GM23338 (cell line): ENCODE measurements at regions not wholly inside any gene's neighbourhood (a gene's known extent, or its start where the extent isn't known, plus 50 kb on each side); places are given as distances from the start of the nearest gene placed in this dataset.
A peak's percentile ranks its signal among the peaks of the same experiment; 100 is the strongest.

Source experiments
- ATAC-seq: fragments of 200-7000 bp; cut with Tn5 transposase; 3 replicates; pipeline ENCODE4 v1.9.1; 2020
- DNase-seq: peaks from one replicate; pipeline ENCODE4 v3.0.0-alpha.2; 2015; ENCODE audit warnings: low spot score
- H2AFZ ChIP-seq: fragments of 200-600 bp; sonication (generic); 2 replicates; pipeline ENCODE4 v1.8.0; 2016; ENCODE audit warnings: antibody characterized with exemption, mild to moderate bottlenecking, moderate library complexity
- H3F3A ChIP-seq: fragments of 200-600 bp; sonication (generic); replicated peaks from 2 replicates; pipeline ENCODE4 v1.8.0; 2017; ENCODE audit warnings: antibody characterized with exemption, mixed run types, low read depth
- H3K27ac ChIP-seq: fragments of 200-600 bp; sonication (generic); 2 replicates; pipeline ENCODE4 v1.6.1; 2016; ENCODE audit warnings: low read depth
- H3K27me3 ChIP-seq: fragments of 200-600 bp; sonication (generic); 2 replicates; pipeline ENCODE4 v1.8.0; 2016; ENCODE audit warnings: mild to moderate bottlenecking, mixed run types, moderate library complexity; ENCODE audit not compliant: insufficient read depth
- H3K36me3 ChIP-seq: fragments of 200-600 bp; sonication (generic); 2 replicates; pipeline ENCODE4 v1.8.0; 2016; ENCODE audit warnings: mild to moderate bottlenecking; ENCODE audit not compliant: insufficient read depth
- H3K4me1 ChIP-seq: fragments of 200-600 bp; sonication (generic); 2 replicates; pipeline ENCODE4 v1.8.0; 2016; ENCODE audit warnings: mild to moderate bottlenecking, moderate library complexity; ENCODE audit not compliant: insufficient read depth
- H3K4me2 ChIP-seq: fragments of 200-600 bp; sonication (generic); 2 replicates; pipeline ENCODE4 v1.7.1; 2017; ENCODE audit warnings: mixed run types
- H3K4me3 ChIP-seq: fragments of 200-600 bp; sonication (generic); 2 replicates; pipeline ENCODE4 v1.6.1; 2016; ENCODE audit warnings: mixed run types
- H3K79me2 ChIP-seq: fragments of 200-600 bp; sonication (generic); replicated peaks from 2 replicates; pipeline ENCODE4 v1.8.0; 2017; ENCODE audit warnings: mild to moderate bottlenecking; ENCODE audit not compliant: insufficient read depth
- H3K9me2 ChIP-seq: fragments of 200-600 bp; sonication (generic); 2 replicates; pipeline ENCODE4 v1.8.0; 2017; ENCODE audit not compliant: insufficient read depth
- H4K20me1 ChIP-seq: fragments of 200-600 bp; sonication (generic); replicated peaks from 2 replicates; pipeline ENCODE4 v1.8.0; 2017; ENCODE audit warnings: mild to moderate bottlenecking; ENCODE audit not compliant: insufficient read depth
- H3K27ac Mint-ChIP-seq: 2 replicates; pipeline ENCODE4 v1.8.0; 2020; ENCODE audit warnings: inconsistent platforms, mild to moderate bottlenecking, moderate library complexity, mixed read lengths
- H3K27me3 Mint-ChIP-seq: 3 replicates; pipeline ENCODE4 v1.8.0; 2022; ENCODE audit warnings: low read depth, mild to moderate bottlenecking, moderate library complexity, mixed read lengths, inconsistent platforms; ENCODE audit not compliant: insufficient read depth, poor library complexity
- H3K36me3 Mint-ChIP-seq: 3 replicates; pipeline ENCODE4 v1.8.0; 2021; ENCODE audit warnings: low read depth, mild to moderate bottlenecking, inconsistent platforms, moderate library complexity, mixed read lengths
- H3K4me1 Mint-ChIP-seq: 3 replicates; pipeline ENCODE4 v1.8.0; 2020; ENCODE audit warnings: mild to moderate bottlenecking, inconsistent platforms, mixed read lengths
- H3K4me3 Mint-ChIP-seq: 3 replicates; pipeline ENCODE4 v1.8.0; 2021; ENCODE audit warnings: moderate library complexity, mild to moderate bottlenecking, inconsistent platforms, mixed read lengths
- H3K9me3 Mint-ChIP-seq: 3 replicates; pipeline ENCODE4 v1.8.0; 2020; ENCODE audit warnings: moderate library complexity, mild to moderate bottlenecking, inconsistent platforms, mixed read lengths
- CREB1 ChIP-seq: fragments of 250-450 bp; sonication (Bioruptor Pico); IDR thresholded peaks from 2 replicates; pipeline ENCODE4 v1.5.0; 2020; ENCODE audit warnings: low read depth, mild to moderate bottlenecking, moderate library complexity
- EZH2 ChIP-seq: fragments of 200-600 bp; sonication (generic); IDR thresholded peaks from one replicate; pipeline ENCODE4 v1.8.0; 2017; ENCODE audit warnings: antibody characterized with exemption, mild to moderate bottlenecking, low read depth; ENCODE audit not compliant: unreplicated experiment
- EZH2phosphoT487 ChIP-seq: fragments of 200-600 bp; sonication (generic); IDR thresholded peaks from one replicate; pipeline ENCODE4 v1.8.1; 2018; ENCODE audit warnings: antibody characterized with exemption; ENCODE audit not compliant: unreplicated experiment
- NANOG ChIP-seq: IDR thresholded peaks from 2 replicates; pipeline ENCODE4 v1.6.1; 2016; ENCODE audit warnings: antibody characterized with exemption, borderline replicate concordance
- POLR2AphosphoS5 ChIP-seq: IDR thresholded peaks from 2 replicates; pipeline ENCODE4 v1.6.1; 2016; ENCODE audit warnings: antibody characterized with exemption, low read depth
- STAT1 ChIP-seq: IDR thresholded peaks from one replicate; pipeline ENCODE4 v1.6.1; 2016; ENCODE audit warnings: antibody characterized with exemption; ENCODE audit not compliant: unreplicated experiment
- ZNF114 ChIP-seq: fragments of 250-450 bp; sonication (Bioruptor Pico); IDR thresholded peaks from 2 replicates; pipeline ENCODE4 v1.5.0; 2020; ENCODE audit warnings: mild to moderate bottlenecking, moderate library complexity
- ZNF331 ChIP-seq: fragments of 250-450 bp; sonication (Bioruptor Pico); IDR thresholded peaks from 2 replicates; pipeline ENCODE4 v1.5.0; 2020; ENCODE audit warnings: low read depth, mild to moderate bottlenecking, moderate library complexity
- TF ChIP-seq, protein P1 (sequence below), 2 experiments: fragments of 200-600 bp in 1 of 2; sonication (generic) in 1 of 2; conservative IDR thresholded peaks; 2 replicates each; pipeline versions ENCODE4 v1.5.1 to v1.6.1; 2016 to 2017; ENCODE audit warnings: antibody characterized with exemption in 2 of 2, low read depth in 2 of 2, mild to moderate bottlenecking in 2 of 2, moderate library complexity in 1 of 2
- TF ChIP-seq, protein P2 (sequence below): IDR thresholded peaks from 2 replicates; pipeline ENCODE4 v1.6.1; 2016; ENCODE audit warnings: antibody characterized with exemption

DNA sequence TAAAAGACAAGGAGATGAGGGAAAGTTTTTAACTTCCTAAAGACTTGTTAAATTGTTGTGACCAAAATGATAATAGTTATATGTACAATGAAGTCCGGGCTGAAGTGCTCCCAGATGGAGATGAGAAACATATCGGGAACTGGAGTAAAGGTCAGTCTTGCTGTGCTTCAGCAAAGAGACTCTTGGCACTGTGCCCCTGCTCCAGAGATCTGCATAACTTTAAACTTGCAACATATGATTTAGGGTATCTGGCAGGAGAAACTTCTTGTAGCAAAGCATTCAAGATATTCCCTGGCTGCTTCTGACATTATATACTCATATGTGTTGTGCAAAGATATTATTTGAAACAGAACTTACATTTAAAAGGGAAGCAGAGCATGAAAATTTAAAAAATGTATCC lies 786.6 kb upstream of the SLITRK6 start:
- Histone ChIP-seq H3K27ac (no peak overlapping the region), H3K79me2 (no peaks in the 10 kb centered on the region), H4K20me1 (no peaks in the 10 kb centered on the region), H2AFZ (no peak overlapping the region), H3K36me3 (no peaks in the 10 kb centered on the region), H3F3A (no peaks in the 10 kb centered on the region), H3K4me2 (no peak overlapping the region), H3K4me3 (no peak overlapping the region), H3K27me3 (no peaks in the 10 kb centered on the region), H3K9me2 (peaks cover 17% of the 10 kb centered on the region), H3K4me1 (no peaks in the 10 kb centered on the region)
- Mint-ChIP-seq H3K9me3 (no peaks in the 10 kb centered on the region), H3K27ac (no peak overlapping the region), H3K4me1 (no peaks in the 10 kb centered on the region), H3K4me3 (no peak overlapping the region), H3K27me3 (no peaks in the 10 kb centered on the region), H3K36me3 (no peaks in the 10 kb centered on the region)
- TF ChIP-seq ZNF331 (CRISPR knock-in tag) (no peak), NANOG (no peak), EZH2 (no peak), EZH2phosphoT487 (no peak), POLR2AphosphoS5 (no peak), CREB1 (CRISPR knock-in tag) (no peak)
- TF ChIP-seq, protein P1, sequence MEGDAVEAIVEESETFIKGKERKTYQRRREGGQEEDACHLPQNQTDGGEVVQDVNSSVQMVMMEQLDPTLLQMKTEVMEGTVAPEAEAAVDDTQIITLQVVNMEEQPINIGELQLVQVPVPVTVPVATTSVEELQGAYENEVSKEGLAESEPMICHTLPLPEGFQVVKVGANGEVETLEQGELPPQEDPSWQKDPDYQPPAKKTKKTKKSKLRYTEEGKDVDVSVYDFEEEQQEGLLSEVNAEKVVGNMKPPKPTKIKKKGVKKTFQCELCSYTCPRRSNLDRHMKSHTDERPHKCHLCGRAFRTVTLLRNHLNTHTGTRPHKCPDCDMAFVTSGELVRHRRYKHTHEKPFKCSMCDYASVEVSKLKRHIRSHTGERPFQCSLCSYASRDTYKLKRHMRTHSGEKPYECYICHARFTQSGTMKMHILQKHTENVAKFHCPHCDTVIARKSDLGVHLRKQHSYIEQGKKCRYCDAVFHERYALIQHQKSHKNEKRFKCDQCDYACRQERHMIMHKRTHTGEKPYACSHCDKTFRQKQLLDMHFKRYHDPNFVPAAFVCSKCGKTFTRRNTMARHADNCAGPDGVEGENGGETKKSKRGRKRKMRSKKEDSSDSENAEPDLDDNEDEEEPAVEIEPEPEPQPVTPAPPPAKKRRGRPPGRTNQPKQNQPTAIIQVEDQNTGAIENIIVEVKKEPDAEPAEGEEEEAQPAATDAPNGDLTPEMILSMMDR (conservative IDR thresholded peaks at IDR 0.05; ENCODE audit: low read depth in 2 of 2): no peak
- ATAC-seq (no peak), DNase-seq (no peak)

DNA sequence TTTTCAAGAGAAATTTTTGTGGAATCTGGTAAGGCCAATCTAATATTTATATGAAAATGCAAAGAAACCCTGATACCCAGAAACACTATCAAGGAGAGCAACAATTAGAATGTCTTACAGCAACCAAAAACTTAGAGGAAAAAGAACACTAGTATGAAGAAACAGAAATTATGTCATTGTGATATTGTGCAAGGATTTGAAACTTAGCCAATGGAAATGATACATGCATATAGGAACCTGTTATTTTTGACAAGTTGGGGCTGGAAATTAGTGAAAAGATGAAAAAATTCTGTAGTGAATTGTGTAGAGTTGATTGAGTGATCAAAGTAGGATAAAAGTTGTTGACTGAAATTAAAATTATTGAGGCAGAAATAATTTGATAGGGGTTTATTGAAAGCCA lies 792.6 kb upstream of the SLITRK6 start:
- Mint-ChIP-seq H3K4me1 (no peaks in the 10 kb centered on the region), H3K27ac (peak overlapping the region; percentile 34; the same call in 1 of the 2 replicates), H3K9me3 (no peaks in the 10 kb centered on the region; the same call in 2 of the 3 replicates), H3K36me3 (no peaks in the 10 kb centered on the region), H3K27me3 (no peaks in the 10 kb centered on the region), H3K4me3 (no peak overlapping the region)
- ATAC-seq (no peak), DNase-seq (no peak)
- no peaks in the 10 kb centered on the region for H3K79me2 ChIP-seq
- H3K27ac ChIP-seq: no peak overlapping the region
- H3K4me3 ChIP-seq: no peak overlapping the region
- no peak overlapping the region for H3K4me2 ChIP-seq
- H3K36me3 ChIP-seq: no peaks in the 10 kb centered on the region
- no peak overlapping the region for H2AFZ ChIP-seq
- H3K9me2 ChIP-seq: 0 out of 2 replicates have a peak, but pooled peaks cover under 1% of the 10 kb centered on the region
- H3K27me3 ChIP-seq: no peaks in the 10 kb centered on the region
- H3K4me1 ChIP-seq: no peaks in the 10 kb centered on the region
- H3F3A ChIP-seq: no peaks in the 10 kb centered on the region
- no peaks in the 10 kb centered on the region for H4K20me1 ChIP-seq
- no peak for TF ChIP-seq STAT1
- TF ChIP-seq, protein P2, sequence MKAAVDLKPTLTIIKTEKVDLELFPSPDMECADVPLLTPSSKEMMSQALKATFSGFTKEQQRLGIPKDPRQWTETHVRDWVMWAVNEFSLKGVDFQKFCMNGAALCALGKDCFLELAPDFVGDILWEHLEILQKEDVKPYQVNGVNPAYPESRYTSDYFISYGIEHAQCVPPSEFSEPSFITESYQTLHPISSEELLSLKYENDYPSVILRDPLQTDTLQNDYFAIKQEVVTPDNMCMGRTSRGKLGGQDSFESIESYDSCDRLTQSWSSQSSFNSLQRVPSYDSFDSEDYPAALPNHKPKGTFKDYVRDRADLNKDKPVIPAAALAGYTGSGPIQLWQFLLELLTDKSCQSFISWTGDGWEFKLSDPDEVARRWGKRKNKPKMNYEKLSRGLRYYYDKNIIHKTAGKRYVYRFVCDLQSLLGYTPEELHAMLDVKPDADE: no peak
- TF ChIP-seq ZNF114 (CRISPR knock-in tag): no peak
- TF ChIP-seq EZH2: no peak
- TF ChIP-seq, protein P1 (conservative IDR thresholded peaks at IDR 0.05; ENCODE audit: low read depth in 2 of 2): no peak
- TF ChIP-seq NANOG: no peak
- TF ChIP-seq POLR2AphosphoS5: no peak
- TF ChIP-seq CREB1 (CRISPR knock-in tag): no peak
- no peak for TF ChIP-seq ZNF331 (CRISPR knock-in tag)
